Naive thymus-derived CD4-positive, alpha-beta T cell (primary cell): ENCODE measurements at regions not wholly inside any gene's neighbourhood (a gene's known extent, or its start where the extent isn't known, plus 50 kb on each side); places are given as distances from the start of the nearest gene placed in this dataset.

ENCODE experiments used
- ATAC-seq: fragments of 150-1000 bp; cut with Tn5 transposase; 2 replicates; pipeline ENCODE4 v1.10.0; 2021; ENCODE audit warnings: mild to moderate bottlenecking, moderate library complexity
- CTCF ChIA-PET: fragments of 350-600 bp; sonication (Branson Sonifier 250); formaldehyde crosslinking; loops from one replicate; lab custom pipeline; 2021; ENCODE audit warnings: antibody characterized with exemption; lab: Charles Lee
- POLR2A ChIA-PET: fragments of 350-600 bp; sonication (Branson Sonifier 250); formaldehyde crosslinking; loops from one replicate; lab custom pipeline; 2021; ENCODE audit warnings: antibody characterized with exemption, inconsistent platforms; lab: Charles Lee
- DNase-seq, 9 donors: peaks; one replicate each; pipeline versions ENCODE4 v3.0.0 to v3.0.0-alpha.2; 2020 to 2022; ENCODE audit warnings: mixed read lengths in 1 of 9
- H3K27ac ChIP-seq: one replicate; pipeline ENCODE4 v1.7.0; 2013; ENCODE audit warnings: mild to moderate bottlenecking, low read depth, low read length, moderate library complexity
- H3K27me3 ChIP-seq, 2 donors: one replicate each; pipeline ENCODE4 v1.7.0; 2013; ENCODE audit warnings: low read length in 2 of 2, mild to moderate bottlenecking in 2 of 2, moderate library complexity in 2 of 2; ENCODE audit not compliant: control insufficient read depth in 2 of 2, insufficient read depth in 2 of 2
- H3K36me3 ChIP-seq, 3 experiments: 1 replicate in 2 of 3; 2 replicates in 1 of 3; pipeline ENCODE4 v1.7.0; 2013; ENCODE audit warnings: low read length in 3 of 3, mild to moderate bottlenecking in 3 of 3, moderate library complexity in 1 of 3; ENCODE audit not compliant: insufficient read depth in 3 of 3, control insufficient read depth in 2 of 3
- H3K4me1 ChIP-seq, 2 donors: one replicate each; pipeline ENCODE4 v1.7.0; 2013; ENCODE audit warnings: low read length in 2 of 2, mild to moderate bottlenecking in 2 of 2, moderate library complexity in 1 of 2; ENCODE audit not compliant: control insufficient read depth in 2 of 2, insufficient read depth in 2 of 2
- H3K4me3 ChIP-seq: 2 replicates; pipeline ENCODE4 v1.7.0; 2013; ENCODE audit warnings: mild to moderate bottlenecking, low read length
- H3K9me3 ChIP-seq, 3 experiments: 1 replicate in 2 of 3; 2 replicates in 1 of 3; pipeline ENCODE4 v1.7.0; 2013; ENCODE audit warnings: low read length in 3 of 3; ENCODE audit not compliant: control insufficient read depth in 2 of 3
- H3K27ac Mint-ChIP-seq, 9 donors: one replicate each; pipeline ENCODE4 v1.8.0; 2020 to 2022; ENCODE audit warnings: mixed read lengths in 9 of 9, mild to moderate bottlenecking in 8 of 9, moderate library complexity in 5 of 9, inconsistent platforms in 2 of 9
- H3K27me3 Mint-ChIP-seq, 5 donors: one replicate each; pipeline ENCODE4 v1.8.0; 2021 to 2022; ENCODE audit warnings: mixed read lengths in 5 of 5, mild to moderate bottlenecking in 1 of 5
- H3K36me3 Mint-ChIP-seq, 5 donors: one replicate each; pipeline ENCODE4 v1.8.0; 2020 to 2022; ENCODE audit warnings: mixed read lengths in 5 of 5, mild to moderate bottlenecking in 3 of 5, inconsistent platforms in 1 of 5
- H3K4me1 Mint-ChIP-seq, 7 donors: one replicate each; pipeline ENCODE4 v1.8.0; 2020 to 2022; ENCODE audit warnings: mixed read lengths in 7 of 7, mild to moderate bottlenecking in 3 of 7, inconsistent platforms in 1 of 7
- H3K4me3 Mint-ChIP-seq, 10 donors: one replicate each; pipeline ENCODE4 v1.8.0; 2020 to 2022; ENCODE audit warnings: mild to moderate bottlenecking in 10 of 10, mixed read lengths in 10 of 10, moderate library complexity in 6 of 10, inconsistent platforms in 2 of 10
- H3K9me3 Mint-ChIP-seq, 11 donors: one replicate each; pipeline ENCODE4 v1.8.0; 2020 to 2022; ENCODE audit warnings: mixed read lengths in 11 of 11, mild to moderate bottlenecking in 4 of 11, inconsistent platforms in 1 of 11, moderate library complexity in 1 of 11
- intact Hi-C, 2 donors: fragments of 100-400 bp; cut with micrococcal nuclease; formaldehyde crosslinking; loops; one replicate each; pipeline ENCODE4 v1.15.1; 2023

- H3K27ac Mint-ChIP-seq = no peak overlapping the region
Observed at GRCh38 chr1:224804220-224804619, 125.3 kb upstream of the DNAH14 start.

GRCh38 chr1:224805889-224806288, 123.6 kb upstream of the DNAH14 start:
- no peak overlapping the region for H3K4me3 ChIP-seq
- ChIA-PET POLR2A (no interaction called here), CTCF (no interaction called here)

More at GRCh38 chr1:224804220-224804619, 125.3 kb upstream of the DNAH14 start:
- Histone ChIP-seq H3K27ac (no peak overlapping the region), H3K36me3 (no peaks in the 10 kb centered on the region), H3K27me3 (no peaks in the 10 kb centered on the region), H3K4me3 (no peak overlapping the region), H3K9me3 (no peaks in the 10 kb centered on the region), H3K4me1 (no peaks in the 10 kb centered on the region)
- H3K36me3 Mint-ChIP-seq = peaks cover 0 to 1% (median 0%) of the 10 kb centered on the region in 5 donors
- peaks cover 0 to 2% (median 0%) of the 10 kb centered on the region in 11 donors for H3K9me3 Mint-ChIP-seq
- H3K27me3 Mint-ChIP-seq = peaks cover 0 to 4% (median 0%) of the 10 kb centered on the region in 5 donors
- no peak overlapping the region for H3K4me3 Mint-ChIP-seq
- H3K4me1 Mint-ChIP-seq = no peaks in the 10 kb centered on the region
- ChIA-PET POLR2A (no interaction called here), CTCF (no interaction called here)
- intact Hi-C loops = no loop called here
- ATAC-seq (no peak), DNase-seq (no peak)

GRCh38 chr1:224809137-224809536, 120.3 kb upstream of the DNAH14 start:
- Mint-ChIP-seq H3K36me3 (peaks cover 0 to 3% (median 0%) of the 10 kb centered on the region in 5 donors), H3K4me3 (no peak overlapping the region), H3K27me3 (peaks cover 0 to 21% (median 5%) of the 10 kb centered on the region in 5 donors), H3K9me3 (peaks cover 0 to 26% (median 7%) of the 10 kb centered on the region in 11 donors), H3K27ac (no peak overlapping the region), H3K4me1 (no peaks in the 10 kb centered on the region)
- no peak overlapping the region for H3K4me3 ChIP-seq
- ChIA-PET POLR2A (no interaction called here), CTCF (no interaction called here)
- DNase-seq = no peak
- H3K36me3 ChIP-seq = no peaks in the 10 kb centered on the region
- H3K27ac ChIP-seq = no peak overlapping the region
- intact Hi-C loops = no loop called here
- H3K9me3 ChIP-seq = no peaks in the 10 kb centered on the region
- no peaks in the 10 kb centered on the region for H3K4me1 ChIP-seq
- H3K27me3 ChIP-seq = no peaks in the 10 kb centered on the region
- no peak for ATAC-seq

More at GRCh38 chr1:224805889-224806288, 123.6 kb upstream of the DNAH14 start:
- Histone ChIP-seq H3K36me3 (no peaks in the 10 kb centered on the region), H3K4me1 (no peaks in the 10 kb centered on the region), H3K27me3 (no peaks in the 10 kb centered on the region), H3K27ac (no peak overlapping the region), H3K9me3 (no peaks in the 10 kb centered on the region)
- DNase-seq (no peak), ATAC-seq (no peak)
- Mint-ChIP-seq H3K27me3 (peaks cover 0 to 7% (median 0%) of the 10 kb centered on the region in 5 donors), H3K27ac (no peak overlapping the region), H3K9me3 (peaks cover 0 to 8% (median 3%) of the 10 kb centered on the region in 11 donors), H3K4me3 (no peak overlapping the region), H3K36me3 (peaks cover 0 to 3% (median 0%) of the 10 kb centered on the region in 5 donors), H3K4me1 (no peaks in the 10 kb centered on the region)
- intact Hi-C loops = no loop called here

GRCh38 chr1:224809613-224810012, 119.9 kb upstream of the DNAH14 start:
- Histone ChIP-seq H3K27me3 (no peaks in the 10 kb centered on the region), H3K9me3 (no peaks in the 10 kb centered on the region), H3K4me1 (no peaks in the 10 kb centered on the region), H3K27ac (no peak overlapping the region), H3K36me3 (no peaks in the 10 kb centered on the region), H3K4me3 (no peak overlapping the region)
- ChIA-PET CTCF (no interaction called here), POLR2A (no interaction called here)
- intact Hi-C loops = no loop called here
- peaks cover 0 to 31% (median 8%) of the 10 kb centered on the region in 11 donors for H3K9me3 Mint-ChIP-seq
- ATAC-seq (no peak), DNase-seq (no peak)
- H3K4me1 Mint-ChIP-seq = no peaks in the 10 kb centered on the region
- no peak overlapping the region for H3K27ac Mint-ChIP-seq
- no peak overlapping the region for H3K4me3 Mint-ChIP-seq
- H3K36me3 Mint-ChIP-seq = peaks cover 0 to 3% (median 3%) of the 10 kb centered on the region in 5 donors
- H3K27me3 Mint-ChIP-seq = peaks cover 0 to 22% (median 5%) of the 10 kb centered on the region in 5 donors

- Mint-ChIP-seq H3K27me3 (peaks cover 0 to 29% (median 12%) of the 10 kb centered on the region in 5 donors), H3K36me3 (peaks cover 0 to 3% (median 3%) of the 10 kb centered on the region in 5 donors), H3K9me3 (peaks cover 0 to 37% (median 8%) of the 10 kb centered on the region in 11 donors), H3K4me1 (no peaks in the 10 kb centered on the region), H3K27ac (no peak overlapping the region), H3K4me3 (no peak overlapping the region)
- intact Hi-C loops = no loop called here
- CTCF ChIA-PET = no interaction called here
- no peak overlapping the region for H3K4me3 ChIP-seq
- H3K27me3 ChIP-seq = no peaks in the 10 kb centered on the region
- no peaks in the 10 kb centered on the region for H3K36me3 ChIP-seq
- POLR2A ChIA-PET = no interaction called here
- ATAC-seq = no peak
- no peaks in the 10 kb centered on the region for H3K9me3 ChIP-seq
- no peaks in the 10 kb centered on the region for H3K4me1 ChIP-seq
- H3K27ac ChIP-seq = no peak overlapping the region
- no peak for DNase-seq
Observed at GRCh38 chr1:224811564-224811963, 117.9 kb upstream of the DNAH14 start.

- H3K27ac ChIP-seq = no peak overlapping the region
- H3K4me3 ChIP-seq = no peak overlapping the region
- ChIA-PET POLR2A (no interaction called here), CTCF (no interaction called here)
- ATAC-seq (no peak), DNase-seq (no peak)
- H3K27me3 ChIP-seq = no peaks in the 10 kb centered on the region
- no peaks in the 10 kb centered on the region for H3K36me3 ChIP-seq
- peaks cover 0 to 1% (median 0%) of the 10 kb centered on the region in 3 experiments for H3K9me3 ChIP-seq
- H3K4me1 Mint-ChIP-seq = no peaks in the 10 kb centered on the region
- H3K36me3 Mint-ChIP-seq = peaks cover 0 to 3% (median 0%) of the 10 kb centered on the region in 5 donors
- intact Hi-C loops = no loop called here
- H3K27ac Mint-ChIP-seq = no peak overlapping the region
- no peaks in the 10 kb centered on the region for H3K4me1 ChIP-seq
- peaks cover 7 to 48% (median 28%) of the 10 kb centered on the region in 5 donors for H3K27me3 Mint-ChIP-seq
- H3K4me3 Mint-ChIP-seq = no peak overlapping the region
- peaks cover 2 to 31% (median 6%) of the 10 kb centered on the region in 11 donors for H3K9me3 Mint-ChIP-seq
Observed at GRCh38 chr1:224815647-224816046, 113.8 kb upstream of the DNAH14 start.

- H3K4me1 Mint-ChIP-seq = no peaks in the 10 kb centered on the region
- no peak overlapping the region for H3K4me3 ChIP-seq
- no peak overlapping the region for H3K27ac Mint-ChIP-seq
- peaks cover 7 to 44% (median 28%) of the 10 kb centered on the region in 5 donors for H3K27me3 Mint-ChIP-seq
- peaks cover 2 to 30% (median 5%) of the 10 kb centered on the region in 11 donors for H3K9me3 Mint-ChIP-seq
- peaks cover 0 to 3% (median 0%) of the 10 kb centered on the region in 5 donors for H3K36me3 Mint-ChIP-seq
- H3K9me3 ChIP-seq = peaks cover 0 to 5% (median 0%) of the 10 kb centered on the region in 3 experiments
- intact Hi-C loops = no loop called here
- ChIA-PET CTCF (no interaction called here), POLR2A (no interaction called here)
- ATAC-seq (no peak), DNase-seq (no peak)
- H3K36me3 ChIP-seq = no peaks in the 10 kb centered on the region
- no peaks in the 10 kb centered on the region for H3K27me3 ChIP-seq
- no peak overlapping the region for H3K27ac ChIP-seq
- H3K4me3 Mint-ChIP-seq = no peak overlapping the region
- no peaks in the 10 kb centered on the region for H3K4me1 ChIP-seq
Observed at GRCh38 chr1:224816062-224816461, 113.4 kb upstream of the DNAH14 start.
